VCaP (cell line): ENCODE measurements at regions not wholly inside any gene's neighbourhood (a gene's known extent, or its start where the extent isn't known, plus 50 kb on each side); places are given as distances from the start of the nearest gene placed in this dataset.

Source experiments
- H3K27ac ChIP-seq: fragments of 450-650 bp; 2 replicates; pipeline ENCODE4 v1.5.1; 2017
- CTCF ChIP-seq: fragments of 450-650 bp; conservative IDR thresholded peaks from 2 replicates; pipeline ENCODE4 v1.5.1; 2017; ENCODE audit warnings: mild to moderate bottlenecking, moderate library complexity

- no peak overlapping the region for H3K27ac ChIP-seq
- TF ChIP-seq CTCF = no peak
Measured at GRCh38 chr11:91673705-91674104, 550.9 kb upstream of the FAT3 start.

- no peak overlapping the region for H3K27ac ChIP-seq
- TF ChIP-seq CTCF = no peak
Measured at GRCh38 chr11:91664521-91664920, 560.1 kb upstream of the FAT3 start.

DNA sequence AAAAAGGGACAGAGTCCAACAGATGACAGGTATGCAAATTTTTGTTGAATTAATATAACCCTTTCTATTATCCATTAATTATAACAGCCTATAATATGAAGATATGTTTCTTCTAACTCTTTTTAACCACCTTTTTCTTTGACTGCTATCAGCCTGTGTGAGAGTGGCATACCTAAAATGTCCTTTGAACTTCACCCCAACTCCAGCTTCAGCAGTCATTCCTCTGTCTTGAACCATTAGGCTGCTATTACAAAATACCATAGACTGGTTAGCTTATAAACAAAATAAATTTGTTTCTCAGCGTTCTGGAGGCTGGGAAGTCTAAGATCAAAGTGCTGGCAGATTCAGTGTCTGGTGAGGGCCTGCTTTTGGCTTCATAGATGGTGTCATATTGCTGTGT lies 564.6 kb upstream of the FAT3 start:
- no peak overlapping the region for H3K27ac ChIP-seq
- TF ChIP-seq CTCF = no peak

DNA sequence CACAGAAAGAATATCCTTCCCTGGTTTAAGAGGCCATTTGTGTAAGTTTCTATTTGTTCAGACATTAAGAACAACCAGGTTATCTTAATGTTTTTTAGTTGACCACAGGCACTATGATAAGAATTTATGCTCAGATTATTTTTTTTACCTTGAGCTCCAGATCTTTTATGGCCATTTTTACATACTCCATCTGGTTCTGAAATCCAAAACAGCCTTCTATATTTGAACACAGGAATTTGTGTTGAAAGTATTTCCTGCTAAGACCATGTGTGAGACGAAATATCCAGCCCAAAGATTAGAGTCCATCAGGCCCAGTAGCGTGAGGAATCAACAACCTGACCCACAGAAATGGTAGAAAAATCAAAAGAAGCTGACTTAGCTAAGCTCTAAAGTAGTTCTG lies 569.9 kb upstream of the FAT3 start:
- TF ChIP-seq CTCF = no peak
- H3K27ac ChIP-seq = no peak overlapping the region

GRCh38 chr11:91653079-91653754 lies 571.4 kb upstream of the FAT3 start:
- no peak overlapping the region for H3K27ac ChIP-seq
- TF ChIP-seq CTCF = no peak

- TF ChIP-seq CTCF = no peak
- no peak overlapping the region for H3K27ac ChIP-seq
Measured at GRCh38 chr11:91650802-91651201, 573.8 kb upstream of the FAT3 start.

DNA sequence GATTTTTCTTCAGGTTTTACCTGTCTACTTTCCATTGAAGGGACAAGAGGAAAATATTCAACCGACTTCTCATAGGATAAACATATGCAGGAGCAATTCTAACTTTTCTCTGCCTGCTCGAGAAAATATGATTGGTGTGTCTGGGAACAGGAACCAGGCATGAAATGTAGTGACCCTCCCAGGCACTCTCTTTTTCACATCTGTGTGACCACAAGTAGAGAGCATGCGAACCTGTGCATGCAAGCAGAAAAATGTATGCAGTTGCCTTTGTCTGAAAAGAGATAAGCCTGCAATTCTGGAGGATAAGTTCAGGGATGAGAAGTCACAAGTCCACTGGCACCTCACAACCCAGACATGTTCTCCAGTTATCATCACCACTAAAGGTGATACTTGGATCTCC lies 583.5 kb upstream of the FAT3 start:
- no peak for TF ChIP-seq CTCF

GRCh38 chr11:91639359-91639758 lies 585.3 kb upstream of the FAT3 start:
- no peak overlapping the region for H3K27ac ChIP-seq
- no peak for TF ChIP-seq CTCF

More for the DNA sequence above, 583.5 kb upstream of the FAT3 start:
- H3K27ac ChIP-seq = no peak overlapping the region
